ENCODE measurements at regions not wholly inside any gene's neighbourhood (a gene's known extent, or its start where the extent isn't known, plus 50 kb on each side); places are given as distances from the start of the nearest gene placed in this dataset.

GRCh38 chr12:115569345-115570068 is 708.0 kb downstream of the MED13L start:
- TF ChIP-seq POLR2A (IDR thresholded peaks at IDR 0.05): no peak
- no peak for TF ChIP-seq CTCF (IDR thresholded peaks at IDR 0.05)

Data from thyroid gland (tissue), 4 donors.